Stimulated activated CD8-positive, alpha-beta memory T cell treated with anti-CD3 and anti-CD28 coated beads, Interleukin-12 subunit alpha, Interleukin-12 subunit beta, amount 100 ng/mL, for 1 hour (primary cell): ENCODE measurements at regions not wholly inside any gene's neighbourhood (a gene's known extent, or its start where the extent isn't known, plus 50 kb on each side); places are given as distances from the start of the nearest gene placed in this dataset.
"Not testable (repeated sequence)": the region's sequence is repeated elsewhere in the genome, so short reads cannot be mapped to it uniquely, and the experiment has no call there.

Source experiments
- DNase-seq: peaks from one replicate; pipeline ENCODE4 v3.0.0-alpha.2; 2020; ENCODE audit warnings: low read depth

DNA sequence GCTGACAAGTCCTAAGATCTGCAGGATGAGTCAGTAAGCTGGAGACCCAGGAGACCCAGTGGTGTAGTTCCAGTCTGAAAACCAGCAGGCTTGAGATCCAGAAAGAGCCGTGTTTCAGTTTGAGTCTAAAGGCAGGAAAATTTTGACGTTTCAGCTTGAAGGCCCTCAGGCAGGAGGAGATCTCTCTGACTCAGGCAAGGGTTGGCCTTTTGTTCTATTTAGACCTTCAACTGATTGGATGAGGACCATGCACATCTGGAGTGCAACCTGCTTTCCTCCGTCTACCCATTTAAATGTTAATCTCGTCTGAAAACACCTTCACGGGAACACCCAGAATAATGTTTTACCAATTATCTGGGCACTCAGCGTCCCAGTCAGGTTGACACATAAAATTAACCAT is 69.5 kb downstream of the NPIPA7 start:
- DNase-seq, result not testable (repeated sequence)

DNA sequence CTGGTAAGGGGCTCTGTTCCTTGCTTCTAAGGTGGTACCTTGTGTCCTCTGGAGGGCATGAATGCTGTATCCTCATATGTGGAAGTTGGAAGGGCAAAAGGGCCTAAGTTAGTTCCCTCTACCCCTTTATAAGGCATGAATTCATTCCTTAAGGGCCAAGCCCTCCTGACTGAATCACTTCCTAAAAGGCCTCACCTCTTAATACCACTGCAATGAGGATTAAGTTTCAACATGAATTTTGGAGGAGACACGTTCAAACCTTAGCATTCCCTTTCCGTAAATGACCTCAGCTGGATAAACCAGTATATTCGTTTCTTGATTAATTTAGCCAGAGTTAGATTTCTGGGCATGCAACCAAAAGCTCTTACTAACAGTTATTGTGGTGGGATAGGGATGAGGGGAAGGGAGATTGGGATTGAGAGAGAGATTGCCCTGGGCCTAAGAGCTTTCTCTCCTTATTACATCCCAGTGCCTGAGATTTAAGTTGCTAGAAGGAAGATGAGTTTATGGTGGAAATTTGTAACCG is 70.8 kb downstream of the NPIPA7 start:
- DNase-seq, result not testable (repeated sequence)

DNA sequence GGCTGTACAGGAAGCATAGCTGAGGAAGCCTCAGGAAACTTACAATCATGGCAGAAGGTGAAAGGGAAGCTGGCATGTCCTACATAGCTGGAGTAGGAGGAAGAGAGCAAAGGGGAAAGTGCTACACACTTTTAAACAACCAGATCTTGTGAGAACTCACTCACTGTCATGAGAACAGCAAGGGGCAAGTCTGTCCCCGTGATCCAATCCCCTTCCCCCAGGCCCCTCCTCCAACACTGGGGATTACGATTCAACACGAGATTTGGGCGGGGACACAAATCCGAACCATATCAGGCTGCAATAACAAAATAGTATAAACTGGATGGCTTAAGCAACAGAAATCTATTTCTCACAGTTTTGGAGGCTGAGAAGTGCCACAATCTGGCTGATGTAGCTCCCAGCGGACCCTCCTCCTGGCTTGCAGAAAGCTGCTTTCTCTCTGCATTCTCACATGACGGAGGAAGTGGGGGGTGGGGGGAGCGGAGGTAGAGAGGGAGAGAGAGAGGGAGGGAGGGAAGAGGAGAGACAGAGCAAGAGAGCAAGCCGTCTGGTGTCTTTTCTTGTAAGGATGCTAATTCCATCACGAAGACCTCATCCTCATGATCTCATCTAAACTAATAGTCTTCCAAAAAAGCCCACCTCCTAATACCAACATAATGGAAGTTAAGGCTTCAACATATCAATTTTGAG is 72.9 kb downstream of the NPIPA7 start:
- DNase-seq, result not testable (repeated sequence)

DNA sequence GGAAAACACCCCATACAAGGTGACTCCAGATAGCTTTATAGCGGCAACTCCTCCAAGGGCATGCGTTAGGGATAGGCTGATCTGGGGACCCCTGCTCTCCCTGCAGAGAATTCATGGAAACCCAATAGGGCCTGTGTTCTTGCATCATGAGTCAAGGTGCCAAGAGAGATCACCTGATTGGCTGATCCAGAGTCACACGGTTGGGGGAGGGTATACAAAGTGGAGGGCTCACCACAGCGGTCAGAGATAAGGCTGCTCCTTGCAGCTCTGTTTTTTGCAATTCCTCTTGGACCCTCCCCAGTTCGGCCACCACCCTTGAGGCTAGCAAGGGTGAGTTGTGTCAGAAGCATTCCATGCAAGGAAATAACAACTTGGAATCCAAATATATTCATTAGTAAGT is 79.6 kb downstream of the NPIPA7 start:
- not testable (repeated sequence) for DNase-seq

DNA sequence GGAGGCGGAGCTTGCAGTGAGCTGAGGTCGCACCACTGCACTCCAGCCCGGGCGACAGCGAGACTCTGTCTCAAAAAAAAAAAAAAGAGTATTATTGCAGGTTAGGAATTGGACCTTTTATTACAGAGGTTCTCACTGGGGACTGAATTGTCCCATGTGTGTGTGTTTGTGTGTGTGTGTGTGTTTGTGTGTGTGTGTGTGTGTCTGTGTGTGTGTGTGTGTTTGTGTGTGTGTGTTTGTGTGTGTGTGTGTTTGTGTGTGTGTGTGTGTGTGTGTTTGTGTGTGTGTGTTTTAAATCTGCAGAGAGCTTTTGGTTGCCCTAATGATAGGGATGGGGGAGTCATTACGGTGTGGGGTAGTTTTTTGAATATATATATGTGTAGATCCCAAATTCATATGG is 84.9 kb downstream of the NPIPA7 start:
- not testable (repeated sequence) for DNase-seq

DNA sequence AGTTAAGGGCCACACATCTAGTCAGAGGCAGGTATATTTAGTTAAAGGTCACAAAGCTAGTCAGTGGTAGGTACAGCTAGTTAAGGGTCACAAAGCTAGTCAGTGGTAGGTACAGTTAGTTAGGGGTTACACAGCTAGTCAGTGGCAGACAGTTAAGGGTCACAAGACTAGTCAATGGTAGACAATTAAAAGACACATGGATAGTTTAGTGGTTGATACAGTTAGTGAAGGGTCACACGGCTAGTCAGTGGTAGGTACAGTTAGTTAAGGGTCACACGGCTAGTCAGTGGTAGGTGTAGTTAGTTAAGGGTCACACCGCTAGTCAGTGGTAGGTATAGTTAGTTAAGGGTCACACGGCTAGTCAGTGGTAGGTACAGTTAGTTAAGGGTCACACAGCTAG is 110.0 kb downstream of the NPIPA7 start:
- not testable (repeated sequence) for DNase-seq

DNA sequence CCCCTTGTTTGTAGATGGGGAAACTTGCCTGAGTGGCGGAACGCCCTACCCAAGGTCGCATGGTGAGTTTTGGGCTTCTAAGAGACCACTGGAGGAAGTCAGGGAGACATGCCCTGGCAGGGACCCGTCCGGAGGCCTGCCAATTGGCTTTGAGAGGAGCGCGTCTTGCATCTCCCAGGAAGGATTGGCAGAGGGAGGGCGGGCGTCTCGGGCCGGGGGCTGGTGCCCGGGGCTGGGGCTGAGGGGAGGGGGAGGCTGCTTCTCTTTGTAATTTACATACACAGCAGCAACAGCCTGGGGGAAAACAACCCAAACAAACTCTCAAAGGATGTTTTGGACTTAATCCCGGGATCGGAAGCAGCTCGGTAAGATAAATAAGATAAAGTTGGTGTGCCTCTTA is 110.5 kb downstream of the NPIPA7 start:
- DNase-seq, result not testable (repeated sequence)

DNA sequence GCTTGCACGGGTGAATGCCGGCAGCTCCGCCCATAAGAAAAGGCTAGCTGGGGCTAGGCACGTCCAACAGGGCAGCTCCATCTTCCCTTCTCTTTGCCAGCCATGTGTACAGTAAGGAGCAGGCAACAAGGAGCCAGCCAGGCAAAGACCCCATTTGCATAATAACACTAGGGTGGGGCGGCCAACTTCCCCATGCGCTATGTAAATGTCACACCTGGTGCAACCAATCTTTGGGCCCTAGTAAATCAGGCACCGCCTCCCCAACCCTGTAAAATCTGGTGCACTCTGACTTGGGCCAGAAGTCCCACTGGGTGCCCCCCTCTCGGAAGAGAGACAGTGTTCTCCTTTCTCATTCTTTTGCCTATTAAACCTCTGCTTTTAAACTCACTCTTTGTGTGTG is 115.2 kb downstream of the NPIPA7 start:
- not testable (repeated sequence) for DNase-seq

DNA sequence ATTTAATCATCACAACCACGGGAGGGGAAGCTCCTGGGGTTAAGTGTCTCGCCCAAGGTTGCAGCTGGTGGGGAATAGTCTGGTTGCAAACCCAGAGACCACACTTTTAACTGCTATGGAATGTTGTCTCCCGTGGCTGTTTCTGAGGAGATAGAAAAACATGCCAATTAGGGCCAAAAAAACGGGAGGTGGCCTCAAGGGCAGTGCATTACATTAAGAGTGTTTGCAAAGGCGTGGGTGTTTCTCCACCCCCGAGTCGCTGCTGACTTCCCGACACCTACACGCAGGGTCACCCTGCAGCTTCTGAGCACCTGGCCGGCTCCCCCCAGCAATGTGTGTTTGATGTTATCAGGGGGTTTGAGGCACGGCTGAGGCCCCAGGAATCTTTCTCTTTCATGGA is 116.1 kb downstream of the NPIPA7 start:
- DNase-seq, result not testable (repeated sequence)

DNA sequence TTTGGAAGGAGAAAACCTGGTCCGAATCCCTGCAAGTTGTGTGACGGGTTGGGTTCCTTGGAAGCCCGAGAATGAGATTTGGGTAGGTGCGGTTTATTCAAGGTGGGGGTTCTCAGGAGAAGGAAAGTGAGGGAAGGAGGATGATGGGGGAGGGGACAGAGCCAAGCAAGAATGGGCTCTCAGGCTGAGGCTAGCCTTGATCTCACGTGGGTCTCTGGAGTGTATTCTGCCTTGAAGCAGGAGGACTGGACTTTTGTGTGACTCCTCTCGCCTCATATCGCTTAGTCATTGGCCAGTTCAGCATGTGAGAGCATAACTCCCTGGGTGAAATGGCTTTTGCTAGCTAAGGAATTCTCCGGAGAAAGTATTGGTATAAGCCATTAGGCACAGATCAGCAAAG is 120.9 kb downstream of the NPIPA7 start:
- not testable (repeated sequence) for DNase-seq

DNA sequence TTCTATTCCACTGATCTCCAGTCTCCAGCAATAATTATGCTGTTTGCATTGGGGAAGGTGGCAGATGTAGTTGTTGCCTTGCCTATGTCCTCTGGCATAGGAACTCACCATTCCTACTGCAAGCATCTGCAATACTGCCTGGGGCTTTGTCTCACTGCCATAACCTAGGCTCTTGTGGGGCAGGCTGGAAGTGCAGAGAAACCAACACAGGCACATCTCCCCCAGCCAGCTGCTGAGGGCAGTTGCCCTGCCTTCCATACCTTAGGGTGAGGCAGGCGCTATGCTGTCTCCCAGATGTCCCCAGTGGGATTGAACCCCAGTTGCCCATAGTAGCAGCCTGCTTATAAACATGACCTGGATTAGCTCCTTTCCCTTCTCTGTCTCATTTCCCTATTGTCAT is 128.1 kb downstream of the NPIPA7 start:
- DNase-seq, result not testable (repeated sequence)

DNA sequence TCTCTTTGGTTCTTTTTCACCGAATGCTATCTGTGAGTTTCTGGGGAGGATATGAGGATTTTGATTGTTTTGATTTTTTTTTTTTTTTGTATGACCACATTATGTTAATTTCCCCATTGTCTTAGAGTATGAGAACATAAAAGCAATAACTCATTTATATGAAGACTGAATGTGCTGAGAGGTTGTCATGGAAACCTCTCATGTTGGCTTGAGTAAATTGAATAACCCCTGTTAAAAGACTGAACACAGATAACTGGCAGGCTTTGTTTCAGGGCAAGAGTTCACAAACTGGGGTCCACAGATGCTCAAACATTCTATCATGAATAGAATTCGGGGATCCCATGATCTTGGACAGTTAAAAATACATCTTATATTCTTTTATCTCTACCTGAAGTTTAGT is 129.4 kb downstream of the NPIPA7 start:
- DNase-seq, result not testable (repeated sequence)

DNA sequence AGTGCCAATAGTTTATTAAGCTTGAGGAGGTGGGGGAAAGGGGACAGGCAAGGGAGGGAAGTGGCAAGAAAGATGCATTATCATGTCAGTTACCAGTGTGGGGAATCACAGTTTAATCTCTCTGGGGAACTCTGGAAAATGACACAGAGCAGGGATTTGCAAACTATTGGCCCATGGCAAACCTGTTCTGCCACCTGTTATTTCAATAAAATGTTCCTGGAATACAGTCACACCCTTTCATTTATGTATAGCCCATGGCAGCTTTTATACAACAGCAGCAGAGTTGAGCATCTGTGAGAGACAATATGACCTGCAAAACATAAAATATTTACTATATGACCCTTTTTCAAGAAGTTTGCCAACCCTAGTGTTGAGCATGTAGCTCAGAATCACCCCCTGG is 140.5 kb downstream of the NPIPA7 start:
- DNase-seq, result not testable (repeated sequence)

DNA sequence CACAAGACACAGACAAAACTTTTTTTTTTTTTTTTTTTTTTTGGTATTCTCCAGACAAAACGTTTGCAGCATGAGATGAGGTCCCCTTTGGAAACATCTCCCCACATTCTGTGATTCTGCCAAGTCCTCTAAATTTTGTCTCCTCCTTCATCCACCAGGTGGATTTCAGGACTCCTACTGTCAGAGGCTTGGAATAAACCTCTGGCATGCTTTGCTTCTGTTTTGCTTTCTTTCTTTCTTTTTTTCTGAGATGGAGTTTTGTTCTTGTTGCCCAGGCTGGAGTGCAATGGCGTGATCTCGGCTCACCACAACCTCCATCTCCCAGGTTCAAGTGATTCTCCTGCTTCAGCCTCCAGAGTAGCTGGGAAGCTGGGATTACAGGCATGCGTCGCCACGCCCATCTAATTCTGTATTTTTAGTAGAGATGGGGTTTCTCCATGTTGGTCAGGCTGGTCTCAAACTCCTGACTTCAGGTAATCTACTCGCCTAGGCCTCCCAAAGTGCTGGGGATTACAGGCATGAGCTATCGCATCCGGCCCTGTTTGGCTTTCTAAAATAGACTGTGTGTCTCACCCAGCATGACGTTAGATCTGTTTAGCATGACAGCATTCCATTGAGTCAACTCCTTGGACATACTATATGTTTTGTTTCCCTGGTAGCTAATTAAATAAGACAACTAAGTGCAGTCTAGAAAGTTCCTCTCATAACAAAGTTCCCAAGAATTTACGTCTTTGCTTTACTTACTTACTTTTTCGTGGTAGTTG is 142.5 kb downstream of the NPIPA7 start:
- not testable (repeated sequence) for DNase-seq

DNA sequence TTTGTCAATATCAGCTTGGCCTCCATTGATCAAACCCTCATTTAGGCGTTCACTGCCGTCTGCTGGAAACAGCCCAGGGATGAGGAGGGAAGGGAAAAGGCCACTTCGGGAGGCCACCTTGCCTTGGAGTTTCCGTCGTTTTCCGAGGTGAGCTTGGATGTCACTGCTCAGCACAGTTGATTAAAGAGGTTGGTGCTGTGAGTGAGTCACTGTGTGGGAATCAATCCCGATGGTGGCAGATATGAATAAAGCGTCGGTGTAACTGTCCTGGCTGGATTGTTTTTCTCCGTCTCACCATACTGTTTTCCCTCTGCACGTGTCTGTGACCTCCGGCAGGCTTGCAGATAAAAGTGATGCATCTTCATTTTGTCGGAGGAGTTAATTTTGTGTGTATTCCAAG is 148.1 kb downstream of the NPIPA7 start:
- DNase-seq, result not testable (repeated sequence)

DNA sequence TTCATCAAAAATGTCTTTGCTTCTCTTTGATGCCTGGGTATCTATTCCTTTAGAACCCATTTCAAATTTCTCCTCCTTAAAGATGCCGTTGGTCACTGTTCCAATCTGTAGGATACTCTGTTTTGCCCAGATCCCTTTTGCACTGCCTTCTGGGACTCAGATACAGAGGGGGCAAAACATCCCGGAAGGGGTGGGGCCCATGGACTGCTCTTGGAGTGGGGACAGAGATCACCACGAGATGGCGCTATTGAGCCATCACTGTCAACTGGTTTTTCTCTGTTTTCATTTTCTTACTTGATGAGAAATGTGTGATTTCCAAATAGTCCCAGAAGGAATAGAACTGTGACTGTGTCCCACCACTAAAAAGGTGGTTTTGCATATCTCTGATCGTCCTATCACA is 151.8 kb downstream of the NPIPA7 start:
- DNase-seq, result not testable (repeated sequence)

DNA sequence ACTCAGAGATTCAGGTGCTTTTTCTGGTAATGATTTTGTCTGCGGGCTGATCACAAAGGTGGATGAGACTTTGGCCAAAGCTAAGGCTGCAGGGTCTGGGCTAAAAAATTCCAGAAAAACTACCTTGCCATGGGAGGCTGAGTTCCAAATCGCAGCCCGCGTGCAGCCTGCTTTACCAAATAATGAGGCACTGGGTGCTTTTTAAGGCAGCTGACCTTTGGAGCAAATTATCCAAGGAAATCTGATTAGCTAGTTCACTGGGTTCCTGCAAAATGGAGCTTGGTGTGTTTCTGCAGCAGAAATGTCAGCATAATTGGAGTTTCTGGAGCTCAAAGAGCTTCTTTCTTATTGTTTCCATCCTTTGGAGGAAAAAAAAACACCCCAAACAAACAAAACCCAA is 156.6 kb downstream of the NPIPA7 start:
- not testable (repeated sequence) for DNase-seq

DNA sequence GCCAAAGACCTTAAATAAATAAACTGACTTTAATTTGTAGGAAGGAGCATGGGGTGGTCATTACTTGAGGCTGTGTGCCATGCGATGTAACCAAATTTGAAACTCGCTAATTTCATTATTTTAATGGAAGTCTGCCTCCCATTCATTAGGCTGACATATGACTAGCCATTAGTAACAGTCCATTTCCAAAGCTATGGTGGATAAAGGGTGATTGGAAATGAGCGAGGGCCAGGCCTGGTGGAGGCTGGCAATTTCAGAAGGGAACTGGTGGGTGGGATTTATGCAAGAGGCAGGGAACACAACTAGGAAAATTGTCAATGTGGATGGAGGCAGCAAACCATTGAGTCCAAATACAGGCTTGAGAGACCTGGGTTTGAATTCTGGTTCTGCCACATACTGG is 157.2 kb downstream of the NPIPA7 start:
- not testable (repeated sequence) for DNase-seq

DNA sequence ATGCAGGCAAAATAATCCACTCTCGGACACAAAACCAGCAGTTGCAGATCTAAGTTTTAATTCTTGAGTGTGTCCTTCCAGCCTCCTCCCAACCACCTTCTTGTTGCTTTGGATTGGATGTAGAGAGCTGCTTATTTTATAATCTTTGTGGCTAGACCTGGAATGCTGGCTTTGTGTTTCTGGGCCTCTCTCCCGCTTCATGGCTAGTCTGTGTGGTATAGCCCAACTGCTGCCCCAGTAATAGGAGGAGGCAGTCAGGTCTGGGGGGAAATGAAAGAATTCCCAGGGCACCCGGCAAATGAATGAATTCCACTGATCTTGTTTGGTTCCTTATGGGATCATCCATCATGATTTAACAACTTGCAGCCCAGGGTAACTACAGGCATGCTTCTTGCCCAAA is 170.8 kb downstream of the NPIPA7 start:
- not testable (repeated sequence) for DNase-seq

DNA sequence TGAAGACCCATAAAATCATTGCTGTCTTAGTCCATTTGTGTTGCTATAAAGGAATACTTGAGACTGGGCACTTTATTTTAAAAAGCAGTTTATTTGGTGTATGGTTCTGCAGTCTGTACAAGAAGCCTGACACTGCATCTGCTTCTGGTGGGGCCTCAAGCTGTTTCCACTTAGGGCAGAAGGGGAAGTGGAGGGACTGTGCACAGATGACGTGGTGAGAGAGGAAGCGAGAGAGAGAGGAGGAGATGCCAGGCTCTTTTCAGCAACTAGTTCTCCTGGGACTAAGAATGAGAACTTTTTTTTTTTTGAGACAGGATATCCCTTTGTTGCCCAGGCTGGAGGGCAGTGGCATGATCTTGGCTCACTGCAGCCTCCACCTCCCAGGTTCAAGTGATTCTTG is 171.9 kb downstream of the NPIPA7 start:
- DNase-seq, result not testable (repeated sequence)

DNA sequence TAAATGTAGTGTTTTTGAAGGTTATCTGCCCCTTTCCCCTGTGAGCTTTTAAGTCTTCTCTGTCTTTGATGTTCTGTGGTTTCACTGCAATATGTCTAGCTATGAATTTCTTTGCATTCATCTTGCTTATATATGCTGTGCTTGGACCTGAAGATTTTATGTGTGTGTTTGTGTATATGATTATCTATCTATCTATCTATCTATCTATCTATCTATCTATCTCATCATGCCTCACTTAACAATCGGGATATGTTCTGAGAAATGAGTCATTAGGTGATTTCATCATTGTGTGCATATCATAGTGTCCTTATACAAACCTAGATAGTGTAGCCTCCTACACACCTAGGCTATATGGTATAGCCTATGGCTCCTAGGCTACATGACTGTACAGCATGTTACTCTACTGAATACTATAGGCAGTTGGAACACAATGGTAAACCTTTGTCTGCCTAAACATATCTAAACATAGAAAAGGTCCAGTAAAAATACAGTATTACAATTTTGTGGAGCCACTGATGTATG is 173.9 kb downstream of the NPIPA7 start:
- not testable (repeated sequence) for DNase-seq

DNA sequence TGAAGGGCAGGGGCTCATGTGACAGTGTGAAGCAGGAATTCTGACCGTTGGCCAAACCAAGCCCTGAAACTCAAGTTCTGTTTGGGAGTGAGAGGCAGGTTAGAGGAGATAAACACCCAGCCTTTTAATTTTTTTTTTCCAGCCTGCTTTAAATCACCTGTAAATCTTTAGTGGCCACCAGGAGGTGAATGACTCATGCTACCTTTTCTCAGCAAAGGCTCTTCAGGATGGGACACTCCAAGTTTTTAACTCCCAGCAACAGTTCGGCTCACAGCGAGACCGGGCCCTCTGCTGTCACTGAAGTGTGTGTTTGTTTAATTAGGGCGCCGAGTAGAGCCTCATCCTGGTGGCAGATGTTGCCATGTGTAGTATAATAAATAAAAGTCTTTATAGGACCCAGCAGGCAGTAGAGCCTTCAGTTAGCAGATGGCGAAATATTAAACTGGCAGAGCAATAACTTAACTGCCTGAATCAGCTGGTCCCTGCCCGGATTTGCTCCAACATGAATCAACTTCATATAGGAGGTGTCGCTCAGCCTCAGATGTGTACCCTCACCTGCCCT is 180.3 kb downstream of the NPIPA7 start:
- DNase-seq, result not testable (repeated sequence)

DNA sequence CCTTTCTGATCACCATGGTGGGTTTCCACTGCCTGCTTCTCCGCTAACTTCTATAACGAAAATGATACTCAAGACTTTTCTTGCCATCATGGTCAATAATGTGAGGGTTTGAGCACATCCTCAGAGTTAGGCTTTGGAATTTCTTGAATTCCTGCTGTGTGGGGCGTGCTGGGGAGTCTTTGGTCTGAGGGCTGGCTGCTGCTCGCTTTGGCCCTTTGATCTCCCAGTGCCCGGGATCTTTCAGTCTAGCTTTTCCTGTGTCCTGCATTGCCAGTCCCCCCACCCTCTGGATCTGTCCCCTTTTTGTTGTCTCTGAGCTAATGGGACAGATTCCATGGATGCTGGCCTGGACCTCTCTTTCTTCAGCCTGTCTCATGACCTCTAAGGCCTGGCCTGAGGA is 182.6 kb downstream of the NPIPA7 start:
- DNase-seq, result not testable (repeated sequence)
